HEK293 (cell line): ENCODE measurements at regions not wholly inside any gene's neighbourhood (a gene's known extent, or its start where the extent isn't known, plus 50 kb on each side); places are given as distances from the start of the nearest gene placed in this dataset.

ENCODE experiments used
- TCF7L2 ChIP-seq: IDR thresholded peaks from 2 replicates; pipeline ENCODE4 v1.6.1; 2011; ENCODE audit warnings: low read depth, mild to moderate bottlenecking, inconsistent platforms, low read length, moderate library complexity, borderline replicate concordance
- YY1 ChIP-seq: fragments of 450-650 bp; formaldehyde crosslinking; IDR thresholded peaks from 2 replicates; pipeline ENCODE4 v1.5.1; 2018; ENCODE audit warnings: missing biosample characterization, missing genetic modification characterization
- ZBTB11 ChIP-seq: fragments of 450-650 bp; formaldehyde crosslinking; conservative IDR thresholded peaks from 2 replicates; pipeline ENCODE4 v1.5.1; 2016; ENCODE audit warnings: low read depth, missing biosample characterization, missing genetic modification characterization
- ZNF19 ChIP-seq: fragments of 450-650 bp; formaldehyde crosslinking; IDR thresholded peaks from 2 replicates; pipeline ENCODE4; 2016; ENCODE audit warnings: missing biosample characterization, missing genetic modification characterization, low read depth

DNA sequence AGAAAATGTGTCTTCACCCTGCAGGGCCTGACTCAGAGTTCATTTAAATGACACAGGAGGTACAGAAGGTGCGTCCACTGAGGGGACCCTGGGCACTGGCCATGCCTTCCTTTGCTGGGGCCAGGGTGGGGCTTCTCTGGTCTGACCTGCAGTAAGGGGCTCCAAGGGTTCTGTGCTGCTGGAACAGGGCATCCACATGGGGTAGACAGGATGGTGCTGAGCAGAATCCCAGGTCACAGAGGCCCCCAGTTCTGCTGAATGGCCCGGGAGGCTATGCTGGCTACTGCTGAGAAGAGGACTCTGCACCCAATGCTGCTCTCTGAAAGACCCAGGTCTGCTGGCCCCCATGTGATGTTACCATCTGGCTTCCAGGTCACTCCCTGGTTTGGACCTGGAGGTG is 150.4 kb upstream of the GGTLC1 start:
- TF ChIP-seq TCF7L2 (no peak), ZNF19 (tag by site-specific recombination) (no peak), ZBTB11 (tag by site-specific recombination) (no peak), YY1 (no peak)
